Ishikawa (cell line): ENCODE measurements at regions not wholly inside any gene's neighbourhood (a gene's known extent, or its start where the extent isn't known, plus 50 kb on each side); places are given as distances from the start of the nearest gene placed in this dataset.

ENCODE experiments used
- CREB1 ChIP-seq: IDR thresholded peaks from 2 replicates; pipeline ENCODE4 v1.6.1; 2012; ENCODE audit warnings: low read depth
- EGR1 ChIP-seq: IDR thresholded peaks from 2 replicates; pipeline ENCODE4 v1.6.1; 2012
- EP300 ChIP-seq: IDR thresholded peaks from 2 replicates; pipeline ENCODE4 v1.6.1; 2012; ENCODE audit warnings: borderline replicate concordance
- FOXM1 ChIP-seq: IDR thresholded peaks from 2 replicates; pipeline ENCODE4 v1.6.1; 2012; ENCODE audit warnings: low read depth, borderline replicate concordance
- MAX ChIP-seq: IDR thresholded peaks from 2 replicates; pipeline ENCODE4 v1.6.1; 2012
- NFIC ChIP-seq: IDR thresholded peaks from 2 replicates; pipeline ENCODE4 v1.6.1; 2012
- RAD21 ChIP-seq: IDR thresholded peaks from 2 replicates; pipeline ENCODE4 v1.6.1; 2012; ENCODE audit warnings: low read depth
- REST ChIP-seq: IDR thresholded peaks from 2 replicates; pipeline ENCODE4 v1.6.1; 2012; ENCODE audit warnings: low read depth, mild to moderate bottlenecking
- TAF1 ChIP-seq: IDR thresholded peaks from 2 replicates; pipeline ENCODE4 v1.6.1; 2012; ENCODE audit warnings: low read depth, mild to moderate bottlenecking
- TCF12 ChIP-seq: IDR thresholded peaks from 2 replicates; pipeline ENCODE4 v1.6.1; 2012; ENCODE audit warnings: low read depth
- TEAD4 ChIP-seq: IDR thresholded peaks from 2 replicates; pipeline ENCODE4 v1.6.1; 2012
- USF1 ChIP-seq: IDR thresholded peaks from 2 replicates; pipeline ENCODE4 v1.6.1; 2012
- YY1 ChIP-seq: IDR thresholded peaks from 2 replicates; pipeline ENCODE4 v1.6.1; 2012; ENCODE audit warnings: low read depth
- ZBTB7A ChIP-seq: IDR thresholded peaks from 2 replicates; pipeline ENCODE4 v1.6.1; 2012; ENCODE audit warnings: low read depth

GRCh38 chr10:113320987-113321386 lies 231.9 kb upstream of the HABP2 start:
- no peak for TF ChIP-seq CREB1
- no peak for TF ChIP-seq TCF12
- no peak for TF ChIP-seq YY1
- no peak for TF ChIP-seq RAD21
- TF ChIP-seq MAX = no peak
- TF ChIP-seq TAF1 = no peak
- TF ChIP-seq FOXM1 = no peak
- TF ChIP-seq REST = no peak
- no peak for TF ChIP-seq EP300
- no peak for TF ChIP-seq TEAD4
- no peak for TF ChIP-seq EGR1
- TF ChIP-seq ZBTB7A = no peak
- TF ChIP-seq NFIC = no peak
- TF ChIP-seq USF1 = no peak
